ENCODE measurements at regions not wholly inside any gene's neighbourhood (a gene's known extent, or its start where the extent isn't known, plus 50 kb on each side); places are given as distances from the start of the nearest gene placed in this dataset.

- CTCF ChIA-PET: no interaction called here
- POLR2A ChIA-PET: no interaction called here
- Histone ChIP-seq H3K4me3 (ENCODE audit: low read depth in 2 of 2, low read length in 2 of 2) (no peak overlapping the region), H3K4me1 (ENCODE audit: control insufficient read depth, insufficient read depth, low read length) (no peaks in the 10 kb centered on the region), H3K27me3 (ENCODE audit: control insufficient read depth, insufficient read depth, low read length) (no peaks in the 10 kb centered on the region), H3K27ac (ENCODE audit: low read length) (no peak overlapping the region), H3K9me3 (ENCODE audit: control insufficient read depth, insufficient read depth, low read depth, low read length) (no peaks in the 10 kb centered on the region), H3K36me3 (ENCODE audit: control insufficient read depth, insufficient read depth, low read length) (no peaks in the 10 kb centered on the region)
- BruUV-seq (replicated peaks): no TSS peak
- no peak for TF ChIP-seq CTCF (IDR thresholded peaks at IDR 0.05)
- no peak for TF ChIP-seq POLR2AphosphoS5 (IDR thresholded peaks at IDR 0.05; ENCODE audit: low read depth, low read length)
- no peak for TF ChIP-seq TCF7L2 (IDR thresholded peaks at IDR 0.05; ENCODE audit: low read depth, low read length)
- TF ChIP-seq REST (IDR thresholded peaks at IDR 0.05; ENCODE audit: insufficient read depth in 1 of 2, low read depth in 2 of 2, low read length in 1 of 2): no peak
- ATAC-seq (no peak), DNase-seq (ENCODE audit: low read depth, low spot score) (no peak)
- intact Hi-C loops (cut with micrococcal nuclease; ENCODE audit: unreplicated experiment) (no loop called here), in situ Hi-C loops (cut with HindIII; ENCODE audit: low pct_unique_long_range_greater_than_20kb, low sequenced_read_pairs) (no loop called here)
These were observed 1068.0 kb upstream of the ALCAM start for GRCh38 chr3:104298662-104299061.

DNA sequence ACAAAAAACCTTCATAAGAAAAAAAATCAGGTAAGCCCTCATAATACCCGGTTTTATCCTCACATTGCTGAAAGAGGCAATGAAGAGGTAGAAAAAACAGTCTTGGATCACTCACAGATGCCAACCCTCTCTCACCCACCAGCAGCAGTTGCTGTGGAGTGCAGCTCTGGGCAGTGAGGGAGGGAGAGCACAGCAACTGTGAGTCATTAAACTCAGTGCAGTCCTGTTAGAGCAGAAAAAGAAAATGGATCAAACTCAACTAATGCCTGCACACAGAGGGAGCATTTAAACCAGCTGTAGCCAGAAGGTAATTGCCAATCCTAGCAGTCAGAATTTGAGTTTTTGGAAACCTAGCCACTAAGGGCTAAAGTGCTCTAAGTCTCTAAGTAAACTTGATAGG lies 1050.6 kb upstream of the ALCAM start:
- TF ChIP-seq POLR2AphosphoS5 (IDR thresholded peaks at IDR 0.05; ENCODE audit: low read depth, low read length) (no peak), CTCF (IDR thresholded peaks at IDR 0.05) (no peak), SIN3A (IDR thresholded peaks at IDR 0.05; ENCODE audit: borderline replicate concordance, insufficient read depth, low read depth, low read length) (no peak), REST (IDR thresholded peaks at IDR 0.05; ENCODE audit: insufficient read depth in 1 of 2, low read depth in 2 of 2, low read length in 1 of 2) (no peak), TCF7L2 (IDR thresholded peaks at IDR 0.05; ENCODE audit: low read depth, low read length) (no peak)
- intact Hi-C loops (cut with micrococcal nuclease; ENCODE audit: unreplicated experiment) (no loop called here), in situ Hi-C loops (cut with HindIII; ENCODE audit: low pct_unique_long_range_greater_than_20kb, low sequenced_read_pairs) (no loop called here)
- H3K9me3 ChIP-seq (ENCODE audit: control insufficient read depth, insufficient read depth, low read depth, low read length): peaks cover 6% of the 10 kb centered on the region; the same call in 1 of the 2 replicates
- H3K36me3 ChIP-seq (ENCODE audit: control insufficient read depth, insufficient read depth, low read length): no peaks in the 10 kb centered on the region
- no peaks in the 10 kb centered on the region for H3K27me3 ChIP-seq (ENCODE audit: control insufficient read depth, insufficient read depth, low read length)
- no TSS peak for BruUV-seq (replicated peaks)
- POLR2A ChIA-PET: no interaction called here
- no peak overlapping the region for H3K27ac ChIP-seq (ENCODE audit: low read length)
- CTCF ChIA-PET: no interaction called here
- H3K4me3 ChIP-seq (ENCODE audit: low read depth in 2 of 2, low read length in 2 of 2): no peak overlapping the region
- ATAC-seq (no peak), DNase-seq (ENCODE audit: low read depth, low spot score) (no peak)
- no peaks in the 10 kb centered on the region for H3K4me1 ChIP-seq (ENCODE audit: control insufficient read depth, insufficient read depth, low read length)
